HG02981 (cell line): ENCODE measurements at regions not wholly inside any gene's neighbourhood (a gene's known extent, or its start where the extent isn't known, plus 50 kb on each side); places are given as distances from the start of the nearest gene placed in this dataset.

Experiments
- ATAC-seq: cut with Tn5 transposase; IDR thresholded peaks from one replicate; pipeline ENCODE4 v1.9.1; 2021; ENCODE audit warnings: mild to moderate bottlenecking, moderate library complexity; ENCODE audit not compliant: unreplicated experiment

DNA sequence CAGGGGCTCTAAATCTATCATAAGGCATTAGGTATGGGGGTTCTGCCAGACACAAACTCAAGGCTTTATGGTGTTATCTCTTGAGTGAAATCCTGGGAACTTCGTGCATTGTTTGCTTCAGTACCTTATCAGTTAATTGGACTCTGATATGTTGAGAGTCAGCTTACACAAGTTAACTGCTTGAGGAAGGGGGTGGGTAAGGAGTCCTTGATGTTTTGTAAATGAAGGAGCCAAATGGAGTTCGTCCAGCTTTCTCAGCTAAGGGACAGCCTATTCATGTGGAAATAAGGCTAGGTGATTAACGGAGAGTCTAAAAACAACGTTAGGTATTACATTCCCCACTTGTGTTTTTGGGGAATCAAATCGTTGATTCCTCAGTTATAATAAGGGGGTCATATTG is 157.4 kb downstream of the TRIM27 start:
- no peak for ATAC-seq

- no peak for ATAC-seq
These were observed 156.7 kb downstream of the TRIM27 start for GRCh38 chr6:28767133-28767532.

GRCh38 chr6:28767691-28768090 is 156.1 kb downstream of the TRIM27 start:
- ATAC-seq, result no peak

DNA sequence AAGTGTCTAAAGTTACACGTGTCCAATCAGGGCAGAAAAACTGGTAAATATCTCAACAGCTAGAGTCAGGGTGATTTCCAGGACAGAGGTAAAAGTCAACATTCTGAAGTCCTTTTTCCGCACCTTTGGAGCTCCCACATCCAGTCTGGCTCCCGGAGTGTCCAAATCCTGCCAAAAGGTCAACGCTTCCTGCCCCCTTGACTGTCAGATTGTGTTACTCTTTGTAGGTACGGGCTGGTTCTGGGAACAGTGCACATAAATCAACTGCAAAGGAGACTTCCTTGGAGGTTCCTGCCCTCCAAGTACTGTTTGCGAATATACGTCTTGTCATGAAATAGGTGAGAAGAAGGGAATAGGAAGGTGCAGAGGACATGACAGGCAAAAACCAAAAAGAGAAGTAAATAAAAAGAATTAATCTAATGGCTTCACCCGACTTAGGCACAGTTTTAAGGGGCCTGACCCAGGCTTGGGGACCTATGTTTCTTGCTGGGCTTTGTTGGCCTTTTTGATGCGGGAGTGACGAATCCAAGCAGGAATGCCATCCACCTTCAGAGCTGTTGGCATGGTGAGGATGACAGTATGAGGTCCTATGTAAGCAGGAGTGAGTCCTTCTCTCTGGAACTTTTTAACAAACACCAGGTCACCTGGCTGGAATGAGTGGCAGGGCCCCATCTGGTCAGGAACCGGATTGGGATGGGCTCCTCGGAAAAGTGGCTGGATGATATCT is 155.4 kb downstream of the TRIM27 start:
- no peak for ATAC-seq

DNA sequence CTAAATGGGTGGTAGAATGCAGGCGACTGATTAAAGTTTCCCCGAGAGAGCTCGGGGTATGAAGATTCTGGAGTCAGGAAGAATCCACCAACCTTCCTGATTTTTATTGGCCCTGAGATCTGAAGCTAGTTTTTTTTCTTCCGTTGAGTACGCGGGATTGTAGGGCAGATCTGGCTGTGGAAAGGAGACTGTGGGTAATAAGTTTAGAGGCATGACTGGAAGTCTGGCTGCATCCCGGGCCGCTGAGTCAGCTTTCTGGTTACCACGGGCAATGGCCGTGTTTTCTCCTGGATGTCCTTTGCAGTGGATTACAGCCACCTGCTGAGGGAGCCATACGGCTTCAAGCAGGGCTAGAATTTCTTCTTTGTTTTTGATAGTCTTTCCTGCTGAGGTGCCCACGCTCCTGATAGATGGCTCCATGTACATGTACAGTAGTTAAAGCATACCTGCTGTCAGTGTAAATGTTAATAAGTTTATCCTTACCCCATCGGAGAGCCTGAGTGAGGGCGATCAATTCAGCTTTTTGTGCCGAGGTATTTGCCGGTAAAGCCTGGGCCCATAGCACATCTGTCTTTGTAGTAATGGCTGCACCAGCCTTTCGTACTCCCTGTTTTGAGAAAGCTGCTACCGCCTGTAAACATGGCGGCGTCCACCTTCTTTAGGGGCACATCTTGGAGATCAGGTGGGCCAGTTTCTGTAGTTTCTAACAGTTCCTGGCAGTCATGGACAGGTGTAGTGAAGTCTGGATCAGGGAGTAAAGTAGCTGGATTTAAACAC is 154.0 kb downstream of the TRIM27 start:
- no peak for ATAC-seq

GRCh38 chr6:28770732-28771131 is 153.1 kb downstream of the TRIM27 start:
- no peak for ATAC-seq

- ATAC-seq, result no peak
These were observed 152.2 kb downstream of the TRIM27 start for GRCh38 chr6:28771401-28772267.

- no peak for ATAC-seq
These were observed 151.1 kb downstream of the TRIM27 start for GRCh38 chr6:28772480-28773381.

DNA sequence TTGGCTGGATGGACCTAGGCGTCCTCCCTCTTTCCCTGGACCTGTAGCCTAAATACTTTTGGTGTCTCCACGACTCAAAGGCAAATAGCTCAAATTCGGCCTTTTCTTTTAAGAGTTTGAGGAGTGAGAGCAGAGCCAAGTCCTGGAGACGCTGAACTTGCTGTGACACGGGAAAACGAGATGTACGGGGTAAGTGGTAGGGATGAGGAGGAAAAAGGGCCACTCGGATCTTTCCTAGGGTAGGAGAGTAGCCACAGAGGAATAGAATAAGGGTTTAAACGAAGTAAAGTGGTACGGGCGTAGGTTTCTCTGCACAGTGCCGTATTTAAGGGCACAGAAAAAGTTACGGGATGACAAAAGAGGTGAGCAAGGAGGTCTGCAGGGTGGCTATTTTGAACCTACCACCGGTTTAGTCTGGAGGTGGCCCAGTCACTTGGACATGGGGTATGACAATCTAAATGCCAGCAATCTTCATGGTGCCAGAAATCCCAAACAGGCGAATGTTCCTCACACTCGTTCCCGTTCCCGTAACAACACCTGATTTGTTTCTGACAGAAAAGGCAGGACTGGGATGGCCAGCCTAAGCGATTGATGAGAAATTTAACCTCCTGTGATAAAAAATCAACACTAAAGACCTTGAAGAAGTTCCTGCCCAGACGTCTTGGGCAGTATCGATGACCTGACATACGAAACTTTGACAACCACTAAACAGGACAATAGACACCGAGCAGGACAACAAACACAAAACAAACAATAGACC is 149.3 kb downstream of the TRIM27 start:
- ATAC-seq, result no peak

DNA sequence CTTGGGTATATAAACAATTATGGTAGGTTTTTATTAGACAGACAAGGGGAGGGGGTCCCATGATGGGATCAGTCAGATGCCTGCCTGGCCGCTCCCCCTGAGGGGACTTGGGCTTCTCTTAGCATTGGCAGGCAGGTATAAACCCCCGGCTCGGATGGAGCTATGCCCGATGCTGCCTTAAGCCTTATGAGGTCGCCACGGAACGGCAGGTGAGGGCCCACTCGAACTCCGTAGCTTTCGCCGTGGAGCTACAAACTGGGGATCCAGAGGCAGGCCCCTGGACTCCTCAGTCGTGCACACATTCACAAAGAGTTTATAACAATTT is 148.8 kb downstream of the TRIM27 start:
- no peak for ATAC-seq

DNA sequence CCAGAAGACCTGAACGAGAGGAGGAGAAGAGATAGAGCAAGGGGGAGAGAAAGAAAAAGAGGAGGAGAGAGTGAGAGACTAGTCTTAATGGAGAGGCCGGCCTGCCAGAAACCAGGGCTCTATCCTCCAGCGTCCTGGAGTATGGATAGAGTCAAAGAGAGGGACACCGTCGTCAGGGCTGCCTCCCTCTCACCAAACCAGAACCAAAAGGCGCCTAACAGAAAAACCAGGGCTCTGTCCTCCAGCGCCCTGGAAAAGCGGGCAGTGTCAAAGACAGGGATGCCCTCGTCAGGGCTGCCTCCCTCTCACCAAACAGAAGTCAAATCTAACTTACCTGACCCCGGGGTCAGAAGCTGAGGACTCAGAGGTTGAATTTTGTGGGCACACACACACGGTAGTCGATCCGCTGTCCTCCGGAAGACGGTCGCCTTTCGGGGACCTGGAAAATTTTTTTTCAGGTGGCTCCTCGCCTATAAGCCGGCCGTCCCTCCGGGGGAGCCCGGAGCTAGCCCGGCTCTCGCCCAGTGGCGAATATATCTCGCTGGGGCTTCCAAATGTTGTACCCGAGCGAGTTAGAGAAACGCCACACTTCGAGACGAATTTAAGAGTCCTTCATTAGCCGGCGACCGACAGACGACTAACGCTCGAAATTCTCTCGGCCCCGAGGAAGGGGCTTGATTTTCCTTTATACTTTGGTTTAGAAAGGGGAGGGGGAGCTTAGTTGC is 148.2 kb downstream of the TRIM27 start:
- ATAC-seq, result no peak

- ATAC-seq, result no peak
These were observed 147.3 kb downstream of the TRIM27 start for GRCh38 chr6:28776269-28777146.

DNA sequence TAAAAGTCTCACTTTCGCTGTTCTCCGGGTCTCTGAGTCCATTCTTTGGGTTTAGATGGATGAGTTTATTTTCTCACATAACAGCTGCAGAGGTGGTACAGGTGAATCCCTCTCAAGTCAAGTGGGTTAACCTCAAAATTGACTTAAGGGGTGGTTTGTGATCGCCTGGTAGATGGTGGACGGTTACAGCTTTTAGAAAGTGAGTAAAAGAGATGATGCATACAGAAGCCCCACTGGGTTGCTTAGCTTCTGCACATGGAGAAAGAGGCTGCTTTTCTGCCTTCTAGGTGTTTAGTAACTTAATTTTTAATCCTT is 146.7 kb downstream of the TRIM27 start:
- ATAC-seq, result no peak

GRCh38 chr6:28782113-28782673 is 141.6 kb downstream of the TRIM27 start:
- no peak for ATAC-seq

DNA sequence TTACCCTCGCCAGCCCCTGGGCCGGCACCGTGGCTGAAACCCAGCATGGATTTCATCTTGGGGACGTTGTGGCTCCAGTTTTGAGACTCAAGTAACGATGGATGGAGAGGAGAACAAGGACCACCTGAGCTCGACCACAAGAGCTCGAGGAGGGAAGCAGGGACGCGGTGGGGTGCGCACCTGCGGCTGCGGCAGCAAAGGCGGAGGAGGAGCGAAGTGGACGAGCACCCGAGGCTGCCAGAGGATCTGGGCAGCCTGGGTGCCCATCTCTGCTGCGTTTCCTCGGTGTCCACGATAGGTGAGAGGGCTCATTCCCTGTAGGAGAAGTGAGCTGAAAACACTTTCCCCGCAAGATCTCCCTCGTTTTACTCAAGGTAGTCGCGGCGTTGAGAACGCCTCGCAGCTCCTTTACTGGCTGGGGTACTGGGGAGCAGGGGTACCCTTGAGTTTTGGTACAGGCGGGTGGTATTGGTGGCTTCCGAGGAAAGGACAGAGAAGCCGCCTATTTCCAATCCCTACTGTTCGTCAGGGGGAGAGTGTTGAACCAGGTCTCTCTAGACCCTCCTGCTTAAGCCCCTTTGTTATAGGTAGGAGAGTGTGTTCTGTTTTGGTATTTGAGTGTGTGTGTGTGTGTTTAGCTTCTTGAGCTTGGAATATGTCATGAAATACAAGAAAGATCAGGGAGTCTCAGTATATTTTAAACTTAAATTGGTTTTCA is 137.7 kb downstream of the TRIM27 start:
- no peak for ATAC-seq

GRCh38 chr6:28789553-28790083 is 134.2 kb downstream of the TRIM27 start:
- ATAC-seq, result no peak

GRCh38 chr6:28791002-28791383 is 132.8 kb downstream of the TRIM27 start:
- no peak for ATAC-seq
